ENCODE measurements at regions not wholly inside any gene's neighbourhood (a gene's known extent, or its start where the extent isn't known, plus 50 kb on each side); places are given as distances from the start of the nearest gene placed in this dataset.

GRCh38 chr14:53896726-53897125 lies 59.9 kb downstream of the BMP4 start:
- TF ChIP-seq KDM5A (IDR thresholded peaks at IDR 0.05) (no peak), CTCF (IDR thresholded peaks at IDR 0.05) (no peak), POLR2A (IDR thresholded peaks at IDR 0.05; ENCODE audit: low read length) (no peak), SREBF2 (IDR thresholded peaks at IDR 0.05) (no peak), RFX5 (IDR thresholded peaks at IDR 0.05) (no peak)

Measured in A549 (cell line).